SU-DHL-6 (cell line): ENCODE measurements at regions not wholly inside any gene's neighbourhood (a gene's known extent, or its start where the extent isn't known, plus 50 kb on each side); places are given as distances from the start of the nearest gene placed in this dataset.
A peak's percentile ranks its signal among the peaks of the same experiment; 100 is the strongest.

Source experiments
- H2AFZ ChIP-seq: fragments of 200-600 bp; sonication (generic); 2 replicates; pipeline ENCODE4 v1.6.1; 2014; ENCODE audit warnings: low read depth, mild to moderate bottlenecking, moderate library complexity, mixed read lengths, antibody characterized with exemption, low read length; ENCODE audit not compliant: severe bottlenecking
- H3F3A ChIP-seq: fragments of 200-600 bp; shearing (Covaris generic); 2 replicates; pipeline ENCODE4 v1.6.0; 2016; ENCODE audit warnings: antibody characterized with exemption, mild to moderate bottlenecking; ENCODE audit not compliant: insufficient read depth
- H3K27ac ChIP-seq: fragments of 200-600 bp; sonication (generic); 2 replicates; pipeline ENCODE4 v1.5.1; 2016; ENCODE audit warnings: low read depth, mild to moderate bottlenecking, low read length, moderate library complexity, mixed read lengths
- H3K27me3 ChIP-seq: fragments of 200-600 bp; sonication (generic), shearing (Covaris generic); 2 replicates; pipeline ENCODE4 v1.6.0; 2014; ENCODE audit warnings: mild to moderate bottlenecking, low read length
- H3K36me3 ChIP-seq: fragments of 200-600 bp; sonication (generic); 2 replicates; pipeline ENCODE4 v1.6.1; 2014; ENCODE audit warnings: mild to moderate bottlenecking, low read length, mixed read lengths
- H3K4me2 ChIP-seq: fragments of 300-600, 200-600 bp; shearing (Covaris generic), sonication (generic); 2 replicates; pipeline ENCODE4 v1.6.0; 2014; ENCODE audit warnings: low read length, low read depth, mild to moderate bottlenecking; ENCODE audit not compliant: poor library complexity, severe bottlenecking
- H3K4me3 ChIP-seq: fragments of 200-600 bp; sonication (generic); 2 replicates; pipeline ENCODE4 v1.5.1; 2014; ENCODE audit warnings: antibody characterized with exemption, low read length, mild to moderate bottlenecking, mixed read lengths; ENCODE audit not compliant: insufficient read depth, poor library complexity, severe bottlenecking
- H3K79me2 ChIP-seq: fragments of 200-600 bp; sonication (generic); 2 replicates; pipeline ENCODE4 v1.6.1; 2014; ENCODE audit warnings: mild to moderate bottlenecking, low read length, moderate library complexity; ENCODE audit not compliant: insufficient read depth
- H3K9ac ChIP-seq: fragments of 200-600 bp; sonication (generic); 2 replicates; pipeline ENCODE4 v1.7.0; 2014; ENCODE audit warnings: mild to moderate bottlenecking, low read length
- H3K9me2 ChIP-seq: fragments of 200-600 bp; sonication (generic); replicated peaks from 2 replicates; pipeline ENCODE4 v1.6.1; 2014; ENCODE audit warnings: low read length; ENCODE audit not compliant: insufficient read depth
- H3K9me3 ChIP-seq: fragments of 200-600 bp; sonication (generic); 2 replicates; pipeline ENCODE4 v1.6.1; 2014; ENCODE audit warnings: low read length, mixed read lengths; ENCODE audit not compliant: insufficient read depth
- H4K20me1 ChIP-seq: fragments of 200-600 bp; sonication (generic); 2 replicates; pipeline ENCODE4 v1.6.1; 2014; ENCODE audit warnings: low read depth, mild to moderate bottlenecking, antibody characterized with exemption, low read length, moderate library complexity, mixed read lengths
- EZH2phosphoT487 ChIP-seq: fragments of 200-600 bp; sonication (generic), shearing (Covaris generic); conservative IDR thresholded peaks from 2 replicates; pipeline ENCODE4 v1.6.1; 2018; ENCODE audit warnings: mild to moderate bottlenecking, antibody characterized with exemption, low read length, moderate library complexity, mixed read lengths
- TF ChIP-seq, protein P1 (sequence below): fragments of 200-600 bp; sonication (generic); IDR thresholded peaks from one replicate; pipeline ENCODE4 v1.5.1; 2017; ENCODE audit warnings: antibody characterized with exemption, mild to moderate bottlenecking, low read length, moderate library complexity; ENCODE audit not compliant: insufficient read depth, poor library complexity, severe bottlenecking

DNA sequence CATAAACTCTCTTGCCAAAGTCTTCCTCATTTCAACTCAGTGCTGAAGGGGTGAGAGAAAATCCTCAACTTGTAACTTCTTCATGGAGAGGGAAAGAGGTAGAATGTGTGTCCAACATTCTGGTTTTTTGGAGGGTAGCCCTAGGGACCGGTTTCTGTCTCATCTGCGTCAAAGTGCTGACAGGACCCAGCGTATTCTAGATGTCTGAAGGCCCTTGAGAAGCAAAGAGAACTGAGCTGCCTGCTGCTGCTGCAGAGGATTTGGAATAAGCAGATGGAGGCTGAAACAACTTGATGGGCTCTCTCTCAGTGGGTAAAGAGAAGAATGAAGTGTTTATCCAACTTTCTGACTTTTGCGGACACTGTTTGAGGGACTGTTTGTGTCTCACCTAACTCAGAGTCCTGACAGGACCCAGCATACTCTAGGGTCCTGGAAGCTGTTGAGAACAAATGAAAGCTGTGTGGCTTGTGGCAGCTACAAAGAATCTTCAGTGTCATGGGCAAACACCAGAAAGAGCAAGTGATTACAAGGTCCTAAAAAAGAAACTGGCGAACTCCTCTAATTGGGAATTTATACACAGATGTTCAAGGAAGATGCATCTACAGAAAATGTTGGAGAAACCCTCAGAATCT is 174.4 kb downstream of the SI start:
- Histone ChIP-seq H3K9me2 (no peaks in the 10 kb centered on the region), H3F3A (no peaks in the 10 kb centered on the region), H4K20me1 (no peaks in the 10 kb centered on the region), H3K27ac (no peak overlapping the region), H3K9ac (no peak overlapping the region), H3K4me2 (no peak overlapping the region), H3K27me3 (no peaks in the 10 kb centered on the region), H2AFZ (peak overlapping the region; percentile 17), H3K4me3 (no peak overlapping the region), H3K9me3 (no peaks in the 10 kb centered on the region), H3K36me3 (no peaks in the 10 kb centered on the region), H3K79me2 (no peaks in the 10 kb centered on the region)
- TF ChIP-seq, protein P1, sequence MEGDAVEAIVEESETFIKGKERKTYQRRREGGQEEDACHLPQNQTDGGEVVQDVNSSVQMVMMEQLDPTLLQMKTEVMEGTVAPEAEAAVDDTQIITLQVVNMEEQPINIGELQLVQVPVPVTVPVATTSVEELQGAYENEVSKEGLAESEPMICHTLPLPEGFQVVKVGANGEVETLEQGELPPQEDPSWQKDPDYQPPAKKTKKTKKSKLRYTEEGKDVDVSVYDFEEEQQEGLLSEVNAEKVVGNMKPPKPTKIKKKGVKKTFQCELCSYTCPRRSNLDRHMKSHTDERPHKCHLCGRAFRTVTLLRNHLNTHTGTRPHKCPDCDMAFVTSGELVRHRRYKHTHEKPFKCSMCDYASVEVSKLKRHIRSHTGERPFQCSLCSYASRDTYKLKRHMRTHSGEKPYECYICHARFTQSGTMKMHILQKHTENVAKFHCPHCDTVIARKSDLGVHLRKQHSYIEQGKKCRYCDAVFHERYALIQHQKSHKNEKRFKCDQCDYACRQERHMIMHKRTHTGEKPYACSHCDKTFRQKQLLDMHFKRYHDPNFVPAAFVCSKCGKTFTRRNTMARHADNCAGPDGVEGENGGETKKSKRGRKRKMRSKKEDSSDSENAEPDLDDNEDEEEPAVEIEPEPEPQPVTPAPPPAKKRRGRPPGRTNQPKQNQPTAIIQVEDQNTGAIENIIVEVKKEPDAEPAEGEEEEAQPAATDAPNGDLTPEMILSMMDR: no peak
- TF ChIP-seq EZH2phosphoT487: no peak

DNA sequence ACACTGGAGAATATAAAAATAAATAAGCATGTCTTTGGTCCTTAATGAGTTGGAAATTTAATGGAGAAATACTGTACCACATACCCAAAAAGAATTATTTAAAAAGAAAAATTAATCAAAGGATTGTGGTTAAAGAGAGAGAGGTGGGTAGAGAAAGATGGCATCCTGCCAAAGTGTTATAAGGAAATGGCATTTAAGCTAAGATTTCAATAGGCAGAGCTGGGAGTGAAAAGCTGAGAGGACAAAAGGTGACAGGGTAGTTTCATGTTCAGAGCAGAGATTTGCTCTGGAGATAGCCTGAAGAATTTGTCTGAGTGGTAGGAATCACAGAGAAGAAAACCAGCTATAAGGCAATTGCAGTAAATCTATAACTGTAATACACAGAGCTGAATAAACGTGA is 181.0 kb downstream of the SI start:
- Histone ChIP-seq H4K20me1 (no peaks in the 10 kb centered on the region), H3K9me3 (no peaks in the 10 kb centered on the region), H3K9ac (no peak overlapping the region), H3K27ac (no peak overlapping the region), H3K4me2 (no peak overlapping the region), H3K9me2 (no peaks in the 10 kb centered on the region), H3K36me3 (no peaks in the 10 kb centered on the region), H3K27me3 (no peaks in the 10 kb centered on the region), H3K4me3 (no peak overlapping the region), H2AFZ (no peak overlapping the region), H3K79me2 (no peaks in the 10 kb centered on the region), H3F3A (no peaks in the 10 kb centered on the region)
- TF ChIP-seq EZH2phosphoT487: no peak
- TF ChIP-seq, protein P1: no peak

DNA sequence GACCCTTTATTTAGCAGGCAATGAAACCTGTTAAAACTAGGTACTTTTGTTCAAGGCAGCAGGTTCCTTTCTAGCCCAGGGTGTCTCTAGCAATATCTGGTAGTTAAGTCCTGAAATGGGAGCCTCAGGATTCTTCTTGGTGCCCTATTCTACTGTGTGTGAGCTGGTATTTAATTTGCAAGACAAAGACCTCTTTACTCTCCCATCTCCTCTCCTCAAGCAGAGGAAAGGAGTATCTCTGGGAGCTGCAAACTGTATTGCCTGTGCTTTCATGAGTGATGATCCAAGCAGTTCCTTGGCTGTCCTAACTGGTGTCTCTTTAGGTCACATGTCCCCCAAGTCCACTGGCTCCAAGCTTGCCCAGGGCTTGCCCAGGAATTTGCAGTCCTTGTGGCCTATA is 188.2 kb downstream of the SI start:
- H3K4me3 ChIP-seq: no peak overlapping the region
- no peaks in the 10 kb centered on the region for H3K36me3 ChIP-seq
- TF ChIP-seq, protein P1: no peak
- TF ChIP-seq EZH2phosphoT487: no peak
- no peaks in the 10 kb centered on the region for H3K9me3 ChIP-seq
- H2AFZ ChIP-seq: peak overlapping the region; percentile 2
- no peaks in the 10 kb centered on the region for H3K79me2 ChIP-seq
- H4K20me1 ChIP-seq: no peaks in the 10 kb centered on the region
- H3K9me2 ChIP-seq: no peaks in the 10 kb centered on the region
- no peak overlapping the region for H3K27ac ChIP-seq
- H3K4me2 ChIP-seq: no peak overlapping the region
- no peaks in the 10 kb centered on the region for H3F3A ChIP-seq
- H3K27me3 ChIP-seq: no peaks in the 10 kb centered on the region
- H3K9ac ChIP-seq: no peak overlapping the region
